ENCODE measurements at regions not wholly inside any gene's neighbourhood (a gene's known extent, or its start where the extent isn't known, plus 50 kb on each side); places are given as distances from the start of the nearest gene placed in this dataset.

GRCh38 chr3:87634426-87634825 is 358.0 kb upstream of the POU1F1 start:
- Histone ChIP-seq H3K9me3 (ENCODE audit: control insufficient read depth, insufficient read depth, low read length) (peaks cover 2% of the 10 kb centered on the region; the same call in 1 of the 2 replicates), H2BK120ac (ENCODE audit: low read depth, low read length) (no peak overlapping the region), H4K91ac (ENCODE audit: insufficient read depth, low read depth, low read length) (no peak overlapping the region), H3K4me3 (ENCODE audit: insufficient read depth, low read depth, low read length) (no peak overlapping the region), H3K9me1 (ENCODE audit: insufficient read depth, low read length) (no peaks in the 10 kb centered on the region), H2AK9ac (replicated peaks; ENCODE audit: low read depth, low read length, poor library complexity) (no peak overlapping the region), H3K36me3 (ENCODE audit: control insufficient read depth, insufficient read depth, low read length) (no peaks in the 10 kb centered on the region), H3K79me1 (ENCODE audit: low read depth in 1 of 2, low read length in 2 of 2) (no peaks in the 10 kb centered on the region), H3K4ac (ENCODE audit: low read depth, low read length) (no peak overlapping the region), H3K27ac (ENCODE audit: insufficient read depth, low read length) (no peak overlapping the region), H3K9ac (ENCODE audit: low read depth, low read length) (no peak overlapping the region), H2BK20ac (ENCODE audit: low read depth, low read length) (no peak overlapping the region), H3K14ac (replicated peaks; ENCODE audit: low read depth, low read length) (no peak overlapping the region), H4K8ac (ENCODE audit: low read depth in 2 of 2, low read length in 2 of 2) (no peak overlapping the region), H2AFZ (replicated peaks; ENCODE audit: low read length, poor library complexity) (no peak overlapping the region), H2BK5ac (ENCODE audit: low read depth, low read length, poor library complexity, severe bottlenecking) (no peak overlapping the region), H2BK15ac (ENCODE audit: low read depth, low read length) (no peak overlapping the region), H2AK5ac (ENCODE audit: low read depth, low read length) (no peak overlapping the region), H4K20me1 (ENCODE audit: insufficient read depth, low read length) (no peaks in the 10 kb centered on the region), H3K27me3 (ENCODE audit: control insufficient read depth, insufficient read depth, low read length) (no peaks in the 10 kb centered on the region), H3K4me2 (ENCODE audit: low read depth, low read length) (no peak overlapping the region), H3K4me1 (ENCODE audit: control insufficient read depth, insufficient read depth, low read length) (no peaks in the 10 kb centered on the region), H4K5ac (ENCODE audit: low read depth, low read length) (no peak overlapping the region), H3K23ac (ENCODE audit: low read depth, low read length) (no peak overlapping the region), H3K18ac (ENCODE audit: low read depth, low read length) (no peak overlapping the region), H3K56ac (ENCODE audit: extremely low read depth, insufficient read depth, low read length) (no peak overlapping the region)
- TF ChIP-seq SMC3 (IDR thresholded peaks at IDR 0.05; ENCODE audit: low read depth, low read length) (no peak), POLR2A (IDR thresholded peaks at IDR 0.05; ENCODE audit: low read depth, low read length) (no peak), RCOR1 (IDR thresholded peaks at IDR 0.05; ENCODE audit: insufficient replicate concordance, low read length) (no peak), MAFK (IDR thresholded peaks at IDR 0.05; ENCODE audit: low read depth, low read length) (no peak), ELK1 (IDR thresholded peaks at IDR 0.05; ENCODE audit: borderline replicate concordance, low read depth, low read length) (no peak), CTCF (conservative IDR thresholded peaks at IDR 0.05; ENCODE audit: low read depth, low read length) (no peak), CHD1 (IDR thresholded peaks at IDR 0.05; ENCODE audit: low read depth, low read length) (no peak), MXI1 (IDR thresholded peaks at IDR 0.05; ENCODE audit: borderline replicate concordance, low read depth, low read length) (no peak), CEBPB (IDR thresholded peaks at IDR 0.05; ENCODE audit: low read depth, low read length) (no peak), BHLHE40 (IDR thresholded peaks at IDR 0.05; ENCODE audit: low read depth, low read length) (no peak), NFE2L2 (IDR thresholded peaks at IDR 0.05; ENCODE audit: low read depth, low read length) (no peak), FOS (IDR thresholded peaks at IDR 0.05; ENCODE audit: low read depth, low read length) (no peak), USF2 (IDR thresholded peaks at IDR 0.05; ENCODE audit: low read depth, low read length) (no peak), RFX5 (IDR thresholded peaks at IDR 0.05; ENCODE audit: low read depth, low read length) (no peak), MAZ (IDR thresholded peaks at IDR 0.05; ENCODE audit: borderline replicate concordance, low read depth, low read length) (no peak)
- ChIA-PET POLR2A (ENCODE audit: unreplicated experiment) (no interaction called here), CTCF (no interaction called here)
- in situ Hi-C loops (cut with MboI; ENCODE audit: low sequenced_read_pairs) (no loop called here), intact Hi-C loops (cut with micrococcal nuclease) (no loop called here), dilution Hi-C loops (cut with HindIII; ENCODE audit: low sequenced_read_pairs, unreplicated experiment) (no loop called here)
- ATAC-seq (ENCODE audit: low read depth) (no peak), DNase-seq (no peak)
- no CpG with 5 or more reads among the region's 1 CpG for WGBS, 2 experiments (ENCODE audit: extremely low coverage in 2 of 2, insufficient read length in 1 of 2)
- BruUV-seq (replicated peaks) = no TSS peak

Data from IMR-90 (cell line).